Dendritic cell treated with granulocyte-macrophage colony-stimulating factor and Interleukin-4, amounts not matched to agents 40 ng/mL and 50 ng/mL, for 4 days (primary cell): ENCODE measurements at regions not wholly inside any gene's neighbourhood (a gene's known extent, or its start where the extent isn't known, plus 50 kb on each side); places are given as distances from the start of the nearest gene placed in this dataset.

Source experiments
- H3K27ac Mint-ChIP-seq: one replicate; pipeline ENCODE4 v1.8.0; 2022; ENCODE audit warnings: mild to moderate bottlenecking, mixed read lengths
- H3K27me3 Mint-ChIP-seq: one replicate; pipeline ENCODE4 v1.8.0; 2022; ENCODE audit warnings: mild to moderate bottlenecking, mixed read lengths
- H3K36me3 Mint-ChIP-seq: one replicate; pipeline ENCODE4 v1.8.0; 2022; ENCODE audit warnings: low read depth, mixed read lengths
- H3K4me1 Mint-ChIP-seq: one replicate; pipeline ENCODE4 v1.8.0; 2022; ENCODE audit warnings: low read depth, mixed read lengths
- H3K4me3 Mint-ChIP-seq: one replicate; pipeline ENCODE4 v1.8.0; 2022; ENCODE audit warnings: mild to moderate bottlenecking, moderate library complexity, mixed read lengths
- H3K9me3 Mint-ChIP-seq: one replicate; pipeline ENCODE4 v1.8.0; 2022; ENCODE audit warnings: mixed read lengths
- intact Hi-C: fragments of 100-400 bp; cut with micrococcal nuclease; formaldehyde crosslinking; loops from one replicate; pipeline ENCODE4 v1.15.0; 2022

GRCh38 chr1:95427525-95427924, 193.5 kb downstream of the RWDD3 start:
- intact Hi-C loops = no loop called here
- Mint-ChIP-seq H3K9me3 (peaks cover 36% of the 10 kb centered on the region), H3K27me3 (no peaks in the 10 kb centered on the region), H3K4me3 (no peak overlapping the region), H3K36me3 (no peaks in the 10 kb centered on the region), H3K27ac (no peak overlapping the region), H3K4me1 (no peaks in the 10 kb centered on the region)

- no peak overlapping the region for H3K4me3 Mint-ChIP-seq
- intact Hi-C loops = no loop called here
- H3K27ac Mint-ChIP-seq = no peak overlapping the region
- H3K36me3 Mint-ChIP-seq = no peaks in the 10 kb centered on the region
- H3K9me3 Mint-ChIP-seq = peaks cover 34% of the 10 kb centered on the region
- H3K4me1 Mint-ChIP-seq = no peaks in the 10 kb centered on the region
- H3K27me3 Mint-ChIP-seq = no peaks in the 10 kb centered on the region
Measured at GRCh38 chr1:95431235-95431634, 197.2 kb downstream of the RWDD3 start.

- H3K9me3 Mint-ChIP-seq = peaks cover 46% of the 10 kb centered on the region
- intact Hi-C loops = no loop called here
- H3K4me3 Mint-ChIP-seq = no peak overlapping the region
- H3K27me3 Mint-ChIP-seq = no peaks in the 10 kb centered on the region
- H3K27ac Mint-ChIP-seq = no peak overlapping the region
- H3K4me1 Mint-ChIP-seq = no peaks in the 10 kb centered on the region
- H3K36me3 Mint-ChIP-seq = no peaks in the 10 kb centered on the region
Measured at GRCh38 chr1:95435611-95436010, 201.6 kb downstream of the RWDD3 start.

- no peak overlapping the region for H3K27ac Mint-ChIP-seq
- H3K4me1 Mint-ChIP-seq = no peaks in the 10 kb centered on the region
- intact Hi-C loops = no loop called here
- no peak overlapping the region for H3K4me3 Mint-ChIP-seq
- peaks cover 53% of the 10 kb centered on the region for H3K9me3 Mint-ChIP-seq
- no peaks in the 10 kb centered on the region for H3K36me3 Mint-ChIP-seq
- H3K27me3 Mint-ChIP-seq = no peaks in the 10 kb centered on the region
Measured at GRCh38 chr1:95437011-95437410, 203.0 kb downstream of the RWDD3 start.

GRCh38 chr1:95437781-95438180, 203.8 kb downstream of the RWDD3 start:
- no peaks in the 10 kb centered on the region for H3K36me3 Mint-ChIP-seq
- no peak overlapping the region for H3K4me3 Mint-ChIP-seq
- no peak overlapping the region for H3K27ac Mint-ChIP-seq
- intact Hi-C loops = no loop called here
- H3K9me3 Mint-ChIP-seq = peaks cover 51% of the 10 kb centered on the region
- no peaks in the 10 kb centered on the region for H3K27me3 Mint-ChIP-seq
- H3K4me1 Mint-ChIP-seq = no peaks in the 10 kb centered on the region

- H3K36me3 Mint-ChIP-seq = no peaks in the 10 kb centered on the region
- intact Hi-C loops = no loop called here
- no peaks in the 10 kb centered on the region for H3K27me3 Mint-ChIP-seq
Measured at GRCh38 chr1:95438218-95438948, 204.4 kb downstream of the RWDD3 start.

GRCh38 chr1:95440511-95440910, 206.5 kb downstream of the RWDD3 start:
- intact Hi-C loops = no loop called here
- Mint-ChIP-seq H3K27me3 (no peaks in the 10 kb centered on the region), H3K4me1 (no peaks in the 10 kb centered on the region), H3K9me3 (peaks cover 33% of the 10 kb centered on the region), H3K27ac (no peak overlapping the region), H3K4me3 (no peak overlapping the region), H3K36me3 (no peaks in the 10 kb centered on the region)

More at GRCh38 chr1:95438218-95438948, 204.4 kb downstream of the RWDD3 start:
- no peak overlapping the region for H3K4me3 Mint-ChIP-seq
- H3K9me3 Mint-ChIP-seq = peaks cover 45% of the 10 kb centered on the region
- no peaks in the 10 kb centered on the region for H3K4me1 Mint-ChIP-seq
- H3K27ac Mint-ChIP-seq = no peak overlapping the region

GRCh38 chr1:95449516-95449915, 215.5 kb downstream of the RWDD3 start:
- H3K4me1 Mint-ChIP-seq = no peaks in the 10 kb centered on the region
- no peaks in the 10 kb centered on the region for H3K36me3 Mint-ChIP-seq
- intact Hi-C loops = no loop called here
- H3K9me3 Mint-ChIP-seq = peaks cover 51% of the 10 kb centered on the region
- no peak overlapping the region for H3K27ac Mint-ChIP-seq
- H3K4me3 Mint-ChIP-seq = no peak overlapping the region
- no peaks in the 10 kb centered on the region for H3K27me3 Mint-ChIP-seq

- H3K9me3 Mint-ChIP-seq = peaks cover 66% of the 10 kb centered on the region
- no peaks in the 10 kb centered on the region for H3K4me1 Mint-ChIP-seq
- H3K27ac Mint-ChIP-seq = no peak overlapping the region
- H3K4me3 Mint-ChIP-seq = no peak overlapping the region
- H3K36me3 Mint-ChIP-seq = no peaks in the 10 kb centered on the region
- no peaks in the 10 kb centered on the region for H3K27me3 Mint-ChIP-seq
- intact Hi-C loops = no loop called here
Measured at GRCh38 chr1:95451054-95451453, 217.0 kb downstream of the RWDD3 start.

- Mint-ChIP-seq H3K27me3 (no peaks in the 10 kb centered on the region), H3K4me3 (no peak overlapping the region), H3K9me3 (peaks cover 74% of the 10 kb centered on the region), H3K36me3 (no peaks in the 10 kb centered on the region), H3K27ac (no peak overlapping the region), H3K4me1 (no peaks in the 10 kb centered on the region)
- intact Hi-C loops = no loop called here
Measured at GRCh38 chr1:95451904-95452303, 217.9 kb downstream of the RWDD3 start.

GRCh38 chr1:95453053-95453452, 219.0 kb downstream of the RWDD3 start:
- no peaks in the 10 kb centered on the region for H3K4me1 Mint-ChIP-seq
- intact Hi-C loops = no loop called here
- no peaks in the 10 kb centered on the region for H3K36me3 Mint-ChIP-seq
- no peak overlapping the region for H3K27ac Mint-ChIP-seq
- no peak overlapping the region for H3K4me3 Mint-ChIP-seq
- H3K9me3 Mint-ChIP-seq = peaks cover 80% of the 10 kb centered on the region
- no peaks in the 10 kb centered on the region for H3K27me3 Mint-ChIP-seq

GRCh38 chr1:95467036-95467435, 233.0 kb downstream of the RWDD3 start:
- H3K27me3 Mint-ChIP-seq = no peaks in the 10 kb centered on the region
- H3K27ac Mint-ChIP-seq = no peak overlapping the region
- no peaks in the 10 kb centered on the region for H3K36me3 Mint-ChIP-seq
- intact Hi-C loops = no loop called here
- H3K9me3 Mint-ChIP-seq = peaks cover 62% of the 10 kb centered on the region
- no peaks in the 10 kb centered on the region for H3K4me1 Mint-ChIP-seq
- no peak overlapping the region for H3K4me3 Mint-ChIP-seq

GRCh38 chr1:95475686-95476457, 241.9 kb downstream of the RWDD3 start:
- Mint-ChIP-seq H3K27ac (no peak overlapping the region), H3K9me3 (peaks cover 70% of the 10 kb centered on the region), H3K4me3 (no peak overlapping the region), H3K4me1 (no peaks in the 10 kb centered on the region), H3K27me3 (no peaks in the 10 kb centered on the region), H3K36me3 (no peaks in the 10 kb centered on the region)
- intact Hi-C loops = no loop called here

- Mint-ChIP-seq H3K36me3 (no peaks in the 10 kb centered on the region), H3K27ac (no peak overlapping the region), H3K27me3 (no peaks in the 10 kb centered on the region), H3K4me3 (no peak overlapping the region), H3K4me1 (no peaks in the 10 kb centered on the region), H3K9me3 (peaks cover 40% of the 10 kb centered on the region)
- intact Hi-C loops = no loop called here
Measured at GRCh38 chr1:95496307-95496706, 262.3 kb downstream of the RWDD3 start.
